DOHH2 (cell line): ENCODE measurements at regions not wholly inside any gene's neighbourhood (a gene's known extent, or its start where the extent isn't known, plus 50 kb on each side); places are given as distances from the start of the nearest gene placed in this dataset.

Experiments used
- H3F3A ChIP-seq: fragments of 200-600 bp; sonication (generic), shearing (Covaris generic); 2 replicates; pipeline ENCODE4 v1.6.0; 2016; ENCODE audit warnings: antibody characterized with exemption, mild to moderate bottlenecking; ENCODE audit not compliant: control insufficient read depth, insufficient read depth
- H3K27ac ChIP-seq: fragments of 200-600 bp; sonication (generic); 2 replicates; pipeline ENCODE4 v1.5.1; 2014; ENCODE audit warnings: low read depth, mild to moderate bottlenecking, low read length, moderate library complexity
- H3K27me3 ChIP-seq: fragments of 200-600 bp; sonication (generic); 2 replicates; pipeline ENCODE4 v1.6.1; 2014; ENCODE audit warnings: mild to moderate bottlenecking, low read length, mixed read lengths; ENCODE audit not compliant: control insufficient read depth
- H3K36me3 ChIP-seq: fragments of 200-600 bp; sonication (generic); 2 replicates; pipeline ENCODE4 v1.6.1; 2014; ENCODE audit warnings: mild to moderate bottlenecking, low read length, moderate library complexity, mixed read lengths; ENCODE audit not compliant: control insufficient read depth
- H3K4me1 ChIP-seq: fragments of 200-600 bp; sonication (generic); 2 replicates; pipeline ENCODE4 v1.6.1; 2014; ENCODE audit warnings: mild to moderate bottlenecking, low read length, mixed read lengths; ENCODE audit not compliant: control insufficient read depth
- H3K4me2 ChIP-seq: fragments of 200-600 bp; sonication (generic); 2 replicates; pipeline ENCODE4 v1.6.0; 2014; ENCODE audit warnings: mild to moderate bottlenecking, low read length, moderate library complexity
- H3K4me3 ChIP-seq: fragments of 200-600 bp; sonication (generic); 2 replicates; pipeline ENCODE4 v1.5.1; 2014; ENCODE audit warnings: mild to moderate bottlenecking, low read length, mixed read lengths
- H3K79me2 ChIP-seq: fragments of 200-600 bp; sonication (generic); 2 replicates; pipeline ENCODE4 v1.6.1; 2014; ENCODE audit warnings: mild to moderate bottlenecking, low read length, mixed read lengths; ENCODE audit not compliant: control insufficient read depth
- H3K9me2 ChIP-seq: fragments of 200-600 bp; sonication (generic); replicated peaks from 2 replicates; pipeline ENCODE4 v1.6.1; 2014; ENCODE audit warnings: mild to moderate bottlenecking, low read length, mixed read lengths; ENCODE audit not compliant: control insufficient read depth
- H3K9me3 ChIP-seq: fragments of 200-600 bp; sonication (generic); 2 replicates; pipeline ENCODE4 v1.6.1; 2014; ENCODE audit warnings: antibody characterized with exemption, low read length, mixed read lengths; ENCODE audit not compliant: control insufficient read depth, insufficient read depth
- H4K20me1 ChIP-seq: fragments of 200-600 bp; sonication (generic); 2 replicates; pipeline ENCODE4 v1.6.0; 2014; ENCODE audit warnings: low read depth, mild to moderate bottlenecking, antibody characterized with exemption, low read length, moderate library complexity; ENCODE audit not compliant: control insufficient read depth, insufficient read depth
- CTCF ChIP-seq: fragments of 200-600 bp; sonication (generic); IDR thresholded peaks from one replicate; pipeline ENCODE4 v1.5.1; 2014; ENCODE audit warnings: antibody characterized with exemption, mild to moderate bottlenecking, low read depth, low read length; ENCODE audit not compliant: poor library complexity, severe bottlenecking
- EZH2phosphoT487 ChIP-seq: fragments of 200-600 bp; sonication (generic); IDR thresholded peaks from 2 replicates; pipeline ENCODE4 v1.6.1; 2017; ENCODE audit warnings: borderline replicate concordance, mild to moderate bottlenecking, antibody characterized with exemption, low read length, moderate library complexity, mixed read lengths

GRCh38 chr6:49333345-49334125 is 129.5 kb downstream of the MMUT start:
- H3K4me3 ChIP-seq, result no peak overlapping the region
- no peaks in the 10 kb centered on the region for H3K9me2 ChIP-seq
- TF ChIP-seq EZH2phosphoT487, result no peak
- TF ChIP-seq CTCF, result no peak
- no peak overlapping the region for H3K27ac ChIP-seq
- no peaks in the 10 kb centered on the region for H3K27me3 ChIP-seq
- H3K4me1 ChIP-seq, result no peaks in the 10 kb centered on the region
- no peaks in the 10 kb centered on the region for H3F3A ChIP-seq
- H3K79me2 ChIP-seq, result no peaks in the 10 kb centered on the region
- H3K36me3 ChIP-seq, result no peaks in the 10 kb centered on the region
- H3K4me2 ChIP-seq, result no peak overlapping the region
- no peaks in the 10 kb centered on the region for H4K20me1 ChIP-seq
- no peaks in the 10 kb centered on the region for H3K9me3 ChIP-seq

GRCh38 chr6:49332781-49333180 is 130.3 kb downstream of the MMUT start:
- H3K79me2 ChIP-seq, result no peaks in the 10 kb centered on the region
- H4K20me1 ChIP-seq, result no peaks in the 10 kb centered on the region
- no peak overlapping the region for H3K4me2 ChIP-seq
- H3K27ac ChIP-seq, result no peak overlapping the region
- no peaks in the 10 kb centered on the region for H3K4me1 ChIP-seq
- TF ChIP-seq CTCF, result no peak
- TF ChIP-seq EZH2phosphoT487, result no peak
- no peaks in the 10 kb centered on the region for H3K9me3 ChIP-seq
- no peaks in the 10 kb centered on the region for H3K36me3 ChIP-seq
- no peaks in the 10 kb centered on the region for H3K9me2 ChIP-seq
- no peaks in the 10 kb centered on the region for H3K27me3 ChIP-seq
- no peak overlapping the region for H3K4me3 ChIP-seq
- H3F3A ChIP-seq, result no peaks in the 10 kb centered on the region

- Histone ChIP-seq H3K79me2 (no peaks in the 10 kb centered on the region), H3K4me2 (no peak overlapping the region), H3K27ac (no peak overlapping the region), H3K9me2 (no peaks in the 10 kb centered on the region), H3K27me3 (no peaks in the 10 kb centered on the region), H3K9me3 (no peaks in the 10 kb centered on the region), H3F3A (no peaks in the 10 kb centered on the region), H3K4me1 (no peaks in the 10 kb centered on the region), H3K4me3 (no peak overlapping the region), H3K36me3 (no peaks in the 10 kb centered on the region), H4K20me1 (no peaks in the 10 kb centered on the region)
- TF ChIP-seq CTCF (no peak), EZH2phosphoT487 (no peak)
Observed at GRCh38 chr6:49329186-49329585, 133.9 kb downstream of the MMUT start.
